HUES64 (cell line): ENCODE measurements at regions not wholly inside any gene's neighbourhood (a gene's known extent, or its start where the extent isn't known, plus 50 kb on each side); places are given as distances from the start of the nearest gene placed in this dataset.

Experiments used
- H3K27ac ChIP-seq: 2 replicates; pipeline ENCODE4 v1.7.0; 2013; ENCODE audit warnings: low read depth, low read length, inconsistent platforms
- H3K27me3 ChIP-seq: 2 replicates; pipeline ENCODE4 v1.6.1; 2013; ENCODE audit warnings: mild to moderate bottlenecking, low read length; ENCODE audit not compliant: insufficient read depth
- H3K36me3 ChIP-seq: 2 replicates; pipeline ENCODE4 v1.6.1; 2013; ENCODE audit warnings: mild to moderate bottlenecking, low read length; ENCODE audit not compliant: insufficient read depth
- H3K4me1 ChIP-seq: 2 replicates; pipeline ENCODE4 v1.6.1; 2013; ENCODE audit warnings: mild to moderate bottlenecking, low read length, moderate library complexity; ENCODE audit not compliant: insufficient read depth
- H3K4me3 ChIP-seq: 2 replicates; pipeline ENCODE4 v1.5.1; 2013; ENCODE audit warnings: mild to moderate bottlenecking, low read length, moderate library complexity
- H3K9ac ChIP-seq: 2 replicates; pipeline ENCODE4 v1.6.1; 2013; ENCODE audit warnings: mild to moderate bottlenecking, low read depth, low read length
- H3K9me3 ChIP-seq: 2 replicates; pipeline ENCODE4 v1.6.1; 2013; ENCODE audit warnings: low read depth, low read length; ENCODE audit not compliant: insufficient read depth
- WGBS: fragments of 150-250, 120-280 bp; methylation state at CpG from one replicate; pipeline ENCODE4 v1.1.7; 2013; ENCODE audit warnings: missing lambda C conversion rate; 5-methylcytosine and 5-hydroxymethylcytosine counted together

- no peaks in the 10 kb centered on the region for H3K27me3 ChIP-seq
- peaks cover 7% of the 10 kb centered on the region; the same call in 1 of the 2 replicates for H3K4me1 ChIP-seq
- 89% methylated on average over 1 of the region's 1 CpG for WGBS
- no peak overlapping the region for H3K4me3 ChIP-seq
- H3K9me3 ChIP-seq = no peaks in the 10 kb centered on the region
- H3K36me3 ChIP-seq = no peaks in the 10 kb centered on the region
- no peak overlapping the region for H3K27ac ChIP-seq
- H3K9ac ChIP-seq = no peak overlapping the region
Observed at GRCh38 chr1:72938408-72938807, 656.1 kb upstream of the NEGR1 start.

- H3K4me1 ChIP-seq = peaks cover 7% of the 10 kb centered on the region; the same call in 1 of the 2 replicates
- no peaks in the 10 kb centered on the region for H3K36me3 ChIP-seq
- H3K9ac ChIP-seq = no peak overlapping the region
- H3K4me3 ChIP-seq = no peak overlapping the region
- WGBS = 50% methylated on average over 1 of the region's 1 CpG
- no peaks in the 10 kb centered on the region for H3K27me3 ChIP-seq
- no peak overlapping the region for H3K27ac ChIP-seq
- H3K9me3 ChIP-seq = no peaks in the 10 kb centered on the region
Observed at GRCh38 chr1:72937905-72938304, 655.6 kb upstream of the NEGR1 start.

GRCh38 chr1:72936942-72937341, 654.6 kb upstream of the NEGR1 start:
- Histone ChIP-seq H3K36me3 (no peaks in the 10 kb centered on the region), H3K27ac (no peak overlapping the region), H3K4me3 (no peak overlapping the region), H3K9me3 (no peaks in the 10 kb centered on the region), H3K4me1 (peaks cover 1% of the 10 kb centered on the region; the same call in 1 of the 2 replicates), H3K9ac (no peak overlapping the region), H3K27me3 (no peaks in the 10 kb centered on the region)
- 96% methylated on average over 8 of the region's 8 CpGs for WGBS

- WGBS = 86% methylated on average over 5 of the region's 6 CpGs
- Histone ChIP-seq H3K9me3 (no peaks in the 10 kb centered on the region), H3K4me3 (no peak overlapping the region), H3K27ac (no peak overlapping the region), H3K4me1 (no peaks in the 10 kb centered on the region), H3K36me3 (no peaks in the 10 kb centered on the region), H3K9ac (no peak overlapping the region), H3K27me3 (no peaks in the 10 kb centered on the region)
Observed at GRCh38 chr1:72936151-72936740, 653.9 kb upstream of the NEGR1 start.

- Histone ChIP-seq H3K36me3 (no peaks in the 10 kb centered on the region), H3K4me1 (peaks cover 6% of the 10 kb centered on the region; the same call in 1 of the 2 replicates), H3K4me3 (no peak overlapping the region), H3K9ac (no peak overlapping the region), H3K9me3 (no peaks in the 10 kb centered on the region), H3K27ac (no peak overlapping the region), H3K27me3 (no peaks in the 10 kb centered on the region)
- 99% methylated on average over 2 of the region's 2 CpGs for WGBS
Observed at GRCh38 chr1:72932025-72932424, 649.7 kb upstream of the NEGR1 start.

GRCh38 chr1:72930528-72930927, 648.2 kb upstream of the NEGR1 start:
- H3K27me3 ChIP-seq = no peaks in the 10 kb centered on the region
- no peaks in the 10 kb centered on the region for H3K9me3 ChIP-seq
- H3K4me1 ChIP-seq = peaks cover 17% of the 10 kb centered on the region; the same call in 1 of the 2 replicates
- no peaks in the 10 kb centered on the region for H3K36me3 ChIP-seq
- H3K4me3 ChIP-seq = no peak overlapping the region
- 90% methylated on average over 3 of the region's 3 CpGs for WGBS
- H3K27ac ChIP-seq = no peak overlapping the region
- no peak overlapping the region for H3K9ac ChIP-seq

- WGBS = 100% methylated on average over 1 of the region's 4 CpGs
- Histone ChIP-seq H3K4me3 (no peak overlapping the region), H3K27me3 (no peaks in the 10 kb centered on the region), H3K27ac (no peak overlapping the region), H3K36me3 (no peaks in the 10 kb centered on the region), H3K4me1 (peaks cover 12% of the 10 kb centered on the region), H3K9ac (no peak overlapping the region), H3K9me3 (no peaks in the 10 kb centered on the region)
Observed at GRCh38 chr1:72918940-72919339, 636.6 kb upstream of the NEGR1 start.

GRCh38 chr1:72917920-72918319, 635.6 kb upstream of the NEGR1 start:
- Histone ChIP-seq H3K9ac (no peak overlapping the region), H3K27ac (no peak overlapping the region), H3K9me3 (no peaks in the 10 kb centered on the region), H3K36me3 (no peaks in the 10 kb centered on the region), H3K4me3 (no peak overlapping the region), H3K27me3 (no peaks in the 10 kb centered on the region), H3K4me1 (peaks cover 12% of the 10 kb centered on the region)
- WGBS = 100% methylated on average over 1 of the region's 1 CpG

- H3K27me3 ChIP-seq = no peaks in the 10 kb centered on the region
- WGBS = 31% methylated on average over 5 of the region's 6 CpGs
- no peak overlapping the region for H3K27ac ChIP-seq
- no peak overlapping the region for H3K4me3 ChIP-seq
- H3K9me3 ChIP-seq = no peaks in the 10 kb centered on the region
- H3K4me1 ChIP-seq = peaks cover 12% of the 10 kb centered on the region
- H3K9ac ChIP-seq = no peak overlapping the region
- no peaks in the 10 kb centered on the region for H3K36me3 ChIP-seq
Observed at GRCh38 chr1:72915581-72915980, 633.2 kb upstream of the NEGR1 start.

- WGBS = 100% methylated on average over 3 of the region's 3 CpGs
- no peaks in the 10 kb centered on the region for H3K36me3 ChIP-seq
- H3K27ac ChIP-seq = no peak overlapping the region
- H3K9me3 ChIP-seq = no peaks in the 10 kb centered on the region
- no peak overlapping the region for H3K9ac ChIP-seq
- no peak overlapping the region for H3K4me3 ChIP-seq
- peaks cover 12% of the 10 kb centered on the region for H3K4me1 ChIP-seq
- H3K27me3 ChIP-seq = no peaks in the 10 kb centered on the region
Observed at GRCh38 chr1:72911656-72912055, 629.3 kb upstream of the NEGR1 start.

- Histone ChIP-seq H3K4me3 (no peak overlapping the region), H3K27ac (no peak overlapping the region), H3K36me3 (no peaks in the 10 kb centered on the region)
Observed at GRCh38 chr1:72896256-72896655, 613.9 kb upstream of the NEGR1 start.

GRCh38 chr1:72892461-72892860, 610.1 kb upstream of the NEGR1 start:
- H3K4me3 ChIP-seq = no peak overlapping the region
- no CpG with 5 or more reads among the region's 1 CpG for whole genome bisulfite sequencing
- H3K4me1 ChIP-seq = peaks cover under 1% of the 10 kb centered on the region; the same call in 1 of the 2 replicates
- no peaks in the 10 kb centered on the region for H3K9me3 ChIP-seq
- H3K36me3 ChIP-seq = no peaks in the 10 kb centered on the region
- no peaks in the 10 kb centered on the region for H3K27me3 ChIP-seq
- no peak overlapping the region for H3K9ac ChIP-seq
- no peak overlapping the region for H3K27ac ChIP-seq

More at GRCh38 chr1:72896256-72896655, 613.9 kb upstream of the NEGR1 start:
- Histone ChIP-seq H3K4me1 (peaks cover 3% of the 10 kb centered on the region; the same call in 1 of the 2 replicates), H3K27me3 (no peaks in the 10 kb centered on the region), H3K9ac (no peak overlapping the region), H3K9me3 (no peaks in the 10 kb centered on the region; the same call in 1 of the 2 replicates)
